SKM-1 (cell line): ENCODE measurements at regions not wholly inside any gene's neighbourhood (a gene's known extent, or its start where the extent isn't known, plus 50 kb on each side); places are given as distances from the start of the nearest gene placed in this dataset.
A peak's percentile ranks its signal among the peaks of the same experiment; 100 is the strongest.

Source experiments
- DNase-seq: peaks from one replicate; lab custom pipeline; 2025; ENCODE audit not compliant: unreplicated experiment; lab: John Stamatoyannopoulos, UW

- no peak for DNase-seq
Measured at GRCh38 chr1:216825557-216825956, 102.3 kb upstream of the ESRRG start.

GRCh38 chr1:216824511-216824910 lies 101.3 kb upstream of the ESRRG start:
- no peak for DNase-seq

- no peak for DNase-seq
Measured at GRCh38 chr1:216823731-216824130, 100.5 kb upstream of the ESRRG start.

GRCh38 chr1:216822480-216822879 lies 99.3 kb upstream of the ESRRG start:
- DNase-seq, result no peak

GRCh38 chr1:216820345-216820744 lies 97.1 kb upstream of the ESRRG start:
- no peak for DNase-seq

GRCh38 chr1:216818284-216818683 lies 95.1 kb upstream of the ESRRG start:
- DNase-seq, result no peak

- no peak for DNase-seq
Measured at GRCh38 chr1:216815260-216816131, 92.3 kb upstream of the ESRRG start.

- no peak for DNase-seq
Measured at GRCh38 chr1:216814576-216815259, 91.5 kb upstream of the ESRRG start.

GRCh38 chr1:216812966-216813365 lies 89.7 kb upstream of the ESRRG start:
- DNase-seq, result no peak

- DNase-seq, result no peak
Measured at GRCh38 chr1:216809649-216810048, 86.4 kb upstream of the ESRRG start.

GRCh38 chr1:216807696-216808095 lies 84.5 kb upstream of the ESRRG start:
- DNase-seq, result no peak

GRCh38 chr1:216805953-216806352 lies 82.7 kb upstream of the ESRRG start:
- no peak for DNase-seq

GRCh38 chr1:216805233-216805632 lies 82.0 kb upstream of the ESRRG start:
- DNase-seq, result no peak

GRCh38 chr1:216804111-216804510 lies 80.9 kb upstream of the ESRRG start:
- DNase-seq, result no peak

- DNase-seq, result no peak
Measured at GRCh38 chr1:216794586-216794985, 71.4 kb upstream of the ESRRG start.

GRCh38 chr1:216793973-216794372 lies 70.7 kb upstream of the ESRRG start:
- DNase-seq, result no peak

GRCh38 chr1:216793303-216793702 lies 70.1 kb upstream of the ESRRG start:
- DNase-seq, result no peak

- no peak for DNase-seq
Measured at GRCh38 chr1:216788671-216789070, 65.4 kb upstream of the ESRRG start.

GRCh38 chr1:216785737-216786136 lies 62.5 kb upstream of the ESRRG start:
- no peak for DNase-seq

GRCh38 chr1:216785221-216785620 lies 62.0 kb upstream of the ESRRG start:
- DNase-seq, result no peak

- DNase-seq, result no peak
Measured at GRCh38 chr1:216779686-216780085, 56.5 kb upstream of the ESRRG start.

- DNase-seq, result peak; percentile 34
Measured at GRCh38 chr1:216778737-216779136, 55.5 kb upstream of the ESRRG start.
